Daoy (cell line): ENCODE measurements at regions not wholly inside any gene's neighbourhood (a gene's known extent, or its start where the extent isn't known, plus 50 kb on each side); places are given as distances from the start of the nearest gene placed in this dataset.

ENCODE experiments used
- DNase-seq: peaks from one replicate; pipeline ENCODE4 v3.0.0-alpha.2; 2015; ENCODE audit warnings: low read depth

GRCh38 chr11:71201936-71202597 is 50.3 kb downstream of the SHANK2 start:
- DNase-seq = no peak

- no peak for DNase-seq
These were observed 51.1 kb downstream of the SHANK2 start for GRCh38 chr11:71201231-71201630.

- no peak for DNase-seq
These were observed 51.6 kb downstream of the SHANK2 start for GRCh38 chr11:71200761-71201160.

GRCh38 chr11:71200172-71200716 is 52.1 kb downstream of the SHANK2 start:
- DNase-seq = no peak

GRCh38 chr11:71199226-71199820 is 53.1 kb downstream of the SHANK2 start:
- no peak for DNase-seq

- DNase-seq = no peak
These were observed 53.6 kb downstream of the SHANK2 start for GRCh38 chr11:71198823-71199165.

GRCh38 chr11:71198141-71198822 is 54.1 kb downstream of the SHANK2 start:
- DNase-seq = no peak

- no peak for DNase-seq
These were observed 55.3 kb downstream of the SHANK2 start for GRCh38 chr11:71197096-71197495.

- DNase-seq = no peak
These were observed 57.7 kb downstream of the SHANK2 start for GRCh38 chr11:71194710-71195109.

GRCh38 chr11:71193431-71193830 is 58.9 kb downstream of the SHANK2 start:
- DNase-seq = no peak

GRCh38 chr11:71192629-71193028 is 59.7 kb downstream of the SHANK2 start:
- DNase-seq = no peak

- no peak for DNase-seq
These were observed 61.2 kb downstream of the SHANK2 start for GRCh38 chr11:71191201-71191600.

- no peak for DNase-seq
These were observed 61.8 kb downstream of the SHANK2 start for GRCh38 chr11:71190551-71190950.

- no peak for DNase-seq
These were observed 62.5 kb downstream of the SHANK2 start for GRCh38 chr11:71189768-71190315.

GRCh38 chr11:71188886-71189767 is 63.2 kb downstream of the SHANK2 start:
- no peak for DNase-seq

GRCh38 chr11:71188073-71188472 is 64.3 kb downstream of the SHANK2 start:
- no peak for DNase-seq

GRCh38 chr11:71186806-71187205 is 65.6 kb downstream of the SHANK2 start:
- DNase-seq = no peak

GRCh38 chr11:71185411-71185810 is 67.0 kb downstream of the SHANK2 start:
- no peak for DNase-seq

GRCh38 chr11:71184421-71185210 is 67.8 kb downstream of the SHANK2 start:
- no peak for DNase-seq

- no peak for DNase-seq
These were observed 68.5 kb downstream of the SHANK2 start for GRCh38 chr11:71183878-71184277.
